HG03108 (cell line): ENCODE measurements at regions not wholly inside any gene's neighbourhood (a gene's known extent, or its start where the extent isn't known, plus 50 kb on each side); places are given as distances from the start of the nearest gene placed in this dataset.

Experiments
- ATAC-seq: cut with Tn5 transposase; IDR thresholded peaks from one replicate; pipeline ENCODE4 v1.9.1; 2021; ENCODE audit warnings: moderate library complexity; ENCODE audit not compliant: unreplicated experiment

DNA sequence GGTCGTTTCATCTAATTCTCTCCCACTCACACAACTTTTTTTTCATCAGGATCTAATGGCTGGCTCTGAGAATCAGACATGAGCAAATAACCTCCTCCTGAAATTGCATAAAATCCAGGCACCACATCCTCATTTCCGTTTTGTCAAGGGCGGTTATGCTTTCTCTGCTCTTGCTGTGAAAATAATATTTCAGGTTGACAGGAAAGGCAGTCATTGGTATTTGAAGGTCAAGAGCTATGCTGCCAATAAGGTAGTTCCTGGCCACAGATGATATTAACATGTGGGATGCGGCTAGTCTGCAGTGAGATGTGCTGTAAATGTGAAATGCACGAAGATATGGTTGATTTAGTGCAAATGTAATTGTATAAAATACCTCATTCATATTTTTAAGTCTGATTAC, 870.2 kb upstream of the TMEM132C start:
- ATAC-seq = no peak

- no peak for ATAC-seq
These were observed 868.8 kb upstream of the TMEM132C start for GRCh38 chr12:127398016-127398710.

GRCh38 chr12:127399451-127399850, 867.5 kb upstream of the TMEM132C start:
- ATAC-seq = no peak

GRCh38 chr12:127400221-127400620, 866.7 kb upstream of the TMEM132C start:
- ATAC-seq = no peak

- no peak for ATAC-seq
These were observed 866.0 kb upstream of the TMEM132C start for GRCh38 chr12:127401005-127401404.

DNA sequence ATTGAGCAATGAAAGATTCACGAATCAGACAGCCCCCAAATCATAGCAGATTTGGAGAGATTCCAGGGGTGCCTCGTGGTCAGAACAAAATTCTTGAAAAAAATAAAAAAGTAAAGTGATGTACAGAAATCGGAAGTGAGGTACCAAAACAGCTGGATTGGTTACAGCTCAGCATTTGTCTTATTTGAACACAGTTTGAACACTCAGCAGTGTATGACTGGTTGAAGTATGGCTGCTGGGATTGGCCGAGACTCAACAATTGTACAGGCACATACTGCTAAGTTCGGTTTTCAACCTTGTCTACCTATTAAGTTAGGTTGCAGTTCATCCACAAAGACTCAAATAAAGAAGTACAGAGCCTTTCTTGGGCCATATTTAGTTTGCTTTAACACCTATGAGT, 865.4 kb upstream of the TMEM132C start:
- ATAC-seq = no peak

DNA sequence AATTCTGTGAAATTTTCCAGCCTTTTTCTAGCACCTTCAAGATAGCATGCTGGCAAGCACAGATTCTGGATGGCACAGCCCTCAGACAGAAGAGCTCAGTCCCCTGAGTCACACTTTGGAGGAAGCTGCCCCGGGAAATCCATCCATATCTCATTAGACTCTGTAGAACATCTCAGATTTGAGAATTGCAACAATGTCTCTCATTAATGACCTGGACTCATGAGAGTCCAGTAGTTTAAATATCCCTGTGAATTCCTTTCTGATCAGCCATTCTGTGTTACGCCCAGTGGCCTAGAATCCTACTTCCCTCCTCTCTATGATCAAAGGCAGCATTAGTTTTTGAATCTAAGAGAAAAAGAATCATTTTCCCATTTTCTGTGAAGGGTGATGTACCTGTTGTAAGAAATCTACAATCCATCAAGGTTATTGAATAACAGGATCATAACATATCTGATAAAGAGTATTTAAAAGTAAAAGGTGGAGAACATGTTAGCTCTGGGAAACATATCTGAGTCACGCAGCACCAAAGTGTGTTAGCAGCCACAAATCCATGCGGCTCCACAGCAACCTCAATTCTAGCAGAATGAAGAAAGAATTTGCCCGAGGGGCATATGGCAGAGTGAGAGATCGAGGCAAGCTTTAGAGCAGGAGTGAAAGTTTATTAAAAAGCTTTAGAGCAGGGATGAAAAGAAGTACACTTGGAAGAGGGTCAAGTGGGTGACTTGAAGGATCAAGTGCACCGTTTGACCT, 855.6 kb upstream of the TMEM132C start:
- no peak for ATAC-seq

DNA sequence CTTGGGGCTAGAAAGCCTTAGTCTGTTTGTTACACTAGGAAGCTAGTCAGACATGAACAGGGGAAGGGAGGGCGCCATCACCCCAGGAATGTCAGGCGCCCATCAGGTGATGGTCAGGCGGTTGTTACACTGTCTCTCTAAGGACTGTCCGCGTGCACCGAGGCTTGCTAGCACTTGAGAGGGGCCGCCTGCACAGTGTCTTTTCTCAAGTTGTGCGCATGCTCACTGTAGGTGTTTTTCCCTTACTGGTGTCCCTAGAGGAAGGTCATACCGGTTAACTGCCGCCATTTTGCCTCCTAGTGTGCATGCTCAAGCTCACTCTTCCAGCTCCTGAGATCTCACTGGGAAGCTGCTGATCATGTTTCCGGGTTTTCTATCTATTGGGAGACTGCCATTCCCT, 855.0 kb upstream of the TMEM132C start:
- ATAC-seq = no peak

GRCh38 chr12:127412866-127413265, 854.1 kb upstream of the TMEM132C start:
- no peak for ATAC-seq

GRCh38 chr12:127414186-127414585, 852.8 kb upstream of the TMEM132C start:
- ATAC-seq = no peak

DNA sequence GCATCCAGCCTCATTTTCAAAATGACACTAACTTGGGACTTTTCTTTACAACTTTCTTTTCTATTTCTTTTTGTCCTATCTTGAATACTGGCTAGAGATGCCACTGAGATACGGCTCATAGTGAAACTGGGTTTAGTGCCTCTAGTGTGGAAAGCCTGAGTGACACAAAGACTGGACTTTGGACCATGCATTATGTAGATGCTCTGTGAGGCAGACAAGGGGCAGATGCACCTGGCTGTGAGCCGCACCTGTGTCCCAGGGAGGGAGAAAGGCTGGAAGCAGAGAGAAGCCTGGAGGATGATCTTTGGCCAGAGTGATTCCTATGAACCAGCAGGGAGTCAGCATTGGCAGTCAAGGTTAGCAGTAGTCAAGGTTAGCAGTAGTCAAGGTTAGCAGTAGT, 852.3 kb upstream of the TMEM132C start:
- ATAC-seq = no peak

- ATAC-seq = no peak
These were observed 850.2 kb upstream of the TMEM132C start for GRCh38 chr12:127416796-127417195.

GRCh38 chr12:127419111-127419510, 847.9 kb upstream of the TMEM132C start:
- ATAC-seq = no peak

GRCh38 chr12:127421614-127422013, 845.4 kb upstream of the TMEM132C start:
- no peak for ATAC-seq

DNA sequence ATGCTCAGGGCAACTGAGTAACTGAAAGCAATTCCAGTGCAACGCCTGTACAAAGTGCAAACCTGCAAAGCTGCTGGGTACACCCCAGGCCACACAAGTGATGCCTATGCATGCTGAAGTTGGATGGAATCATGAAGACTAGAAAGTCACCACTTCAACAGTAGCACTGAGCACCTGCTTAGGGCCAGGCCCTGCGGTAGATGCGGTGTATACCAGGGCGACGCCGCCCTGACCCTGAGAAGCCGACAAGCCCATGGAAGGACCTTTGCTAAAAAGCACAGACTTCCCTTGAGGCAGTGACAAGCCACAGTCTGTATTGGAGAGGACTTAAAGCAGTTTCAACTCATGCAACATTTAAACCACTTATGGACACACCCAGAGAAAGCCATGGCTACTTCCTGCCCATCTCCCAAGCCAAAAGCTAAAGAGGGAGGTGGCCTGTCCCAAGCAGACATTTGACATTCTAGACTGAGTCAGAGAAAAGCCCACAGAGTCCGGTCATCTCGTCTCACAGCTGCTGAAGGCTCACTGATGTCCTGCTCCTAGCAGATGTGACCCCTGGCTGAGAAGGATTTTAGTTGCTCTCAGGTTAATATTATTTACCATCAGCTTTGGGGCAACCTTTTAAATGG, 843.9 kb upstream of the TMEM132C start:
- no peak for ATAC-seq

DNA sequence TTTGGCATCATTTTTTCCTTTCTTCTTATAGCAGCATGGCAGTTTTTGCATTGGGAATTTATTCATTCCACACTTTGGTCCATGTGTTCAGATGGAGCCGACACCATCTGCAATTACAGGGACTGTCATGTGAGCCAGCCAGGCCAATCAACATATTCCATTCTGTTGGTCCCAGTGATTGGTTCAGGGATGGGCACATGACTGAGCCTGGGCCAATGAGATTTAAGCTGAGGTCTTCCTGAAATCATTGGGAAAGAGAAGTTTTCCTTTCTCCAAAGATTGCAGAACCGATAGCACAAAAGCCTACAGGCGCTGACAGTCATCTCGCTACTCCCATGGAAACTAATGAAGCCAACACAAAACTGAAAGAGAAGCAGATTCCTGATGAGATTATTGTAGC, 841.5 kb upstream of the TMEM132C start:
- ATAC-seq = no peak

GRCh38 chr12:127428420-127428819, 838.5 kb upstream of the TMEM132C start:
- no peak for ATAC-seq

- no peak for ATAC-seq
These were observed 837.3 kb upstream of the TMEM132C start for GRCh38 chr12:127429551-127430285.

DNA sequence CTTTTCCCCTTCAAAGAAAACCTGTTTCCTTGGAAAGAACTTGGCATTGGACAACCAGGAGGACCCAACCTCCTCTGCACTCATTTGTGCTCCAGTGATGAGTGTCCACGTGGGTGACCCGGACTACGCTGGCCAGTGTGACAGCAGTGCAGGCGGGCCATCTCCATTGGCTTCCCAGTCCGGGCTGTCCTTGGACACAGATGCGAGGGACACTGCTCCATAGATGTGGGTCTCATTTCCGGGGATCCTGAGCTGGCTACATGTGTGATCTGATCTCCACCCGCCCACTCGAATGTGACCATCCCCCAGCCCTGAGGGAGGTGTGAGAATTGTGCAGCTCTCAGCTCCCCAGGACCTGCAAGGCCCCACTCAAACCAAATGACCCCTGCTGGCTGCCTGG, 836.6 kb upstream of the TMEM132C start:
- no peak for ATAC-seq

GRCh38 chr12:127431177-127431576, 835.8 kb upstream of the TMEM132C start:
- ATAC-seq = no peak

- no peak for ATAC-seq
These were observed 835.4 kb upstream of the TMEM132C start for GRCh38 chr12:127431594-127431993.
